CD14-positive monocyte (primary cell): ENCODE measurements at regions not wholly inside any gene's neighbourhood (a gene's known extent, or its start where the extent isn't known, plus 50 kb on each side); places are given as distances from the start of the nearest gene placed in this dataset.
A peak's percentile ranks its signal among the peaks of the same experiment; 100 is the strongest.
"Not testable (repeated sequence)": the region's sequence is repeated elsewhere in the genome, so short reads cannot be mapped to it uniquely, and the experiment has no call there.

Experiments used
- DNase-seq, 3 donors: peaks; one replicate each; pipeline ENCODE4 v3.0.0-alpha.2; 2011 to 2022
- H2AFZ ChIP-seq: 2 replicates; pipeline ENCODE4 v1.6.0; 2012; ENCODE audit warnings: mild to moderate bottlenecking, low read depth, low read length, inconsistent platforms; ENCODE audit not compliant: insufficient read depth, poor library complexity, severe bottlenecking
- H3K27ac ChIP-seq, 2 donors: 1 replicate in 1 of 2; 2 replicates in 1 of 2; pipeline ENCODE4 v1.5.1; 2012 to 2013; ENCODE audit warnings: low read length in 2 of 2, control low read depth in 1 of 2, inconsistent platforms in 1 of 2, low read depth in 1 of 2, mild to moderate bottlenecking in 1 of 2
- H3K27me3 ChIP-seq, 2 donors: one replicate each; pipeline versions ENCODE4 v1.6.0 to v1.6.1; 2011 to 2013; ENCODE audit warnings: low read length in 2 of 2; ENCODE audit not compliant: control insufficient read depth in 2 of 2, insufficient read depth in 2 of 2
- H3K36me3 ChIP-seq, 2 donors: replicated peaks in 1 of 2; 1 replicate in 1 of 2; 2 replicates in 1 of 2; pipeline versions ENCODE4 v1.5.1 to v1.6.1; 2012 to 2013; ENCODE audit warnings: low read length in 2 of 2, control low read depth in 1 of 2, inconsistent platforms in 1 of 2, mild to moderate bottlenecking in 1 of 2; ENCODE audit not compliant: insufficient read depth in 2 of 2, control insufficient read depth in 1 of 2
- H3K4me1 ChIP-seq, 2 donors: 1 replicate in 1 of 2; 2 replicates in 1 of 2; pipeline versions ENCODE4 v1.5.1 to v1.6.1; 2012 to 2013; ENCODE audit warnings: low read length in 2 of 2, control low read depth in 1 of 2, inconsistent platforms in 1 of 2, mild to moderate bottlenecking in 1 of 2, moderate library complexity in 1 of 2; ENCODE audit not compliant: insufficient read depth in 2 of 2, control insufficient read depth in 1 of 2
- H3K4me2 ChIP-seq: replicated peaks from 2 replicates; pipeline ENCODE3; 2012; ENCODE audit warnings: low read length, moderate library complexity, mild to moderate bottlenecking; ENCODE audit not compliant: poor library complexity, severe bottlenecking; ENCODE audit errors: extremely low read depth
- H3K4me3 ChIP-seq, 3 experiments: fragments of 200-600 bp in 1 of 3; sonication (generic) in 1 of 3; replicated peaks in 1 of 3; 1 replicate in 2 of 3; 2 replicates in 1 of 3; pipeline ENCODE4 v1.5.1; 2011 to 2013; ENCODE audit warnings: low read length in 3 of 3, mild to moderate bottlenecking in 3 of 3, control low read depth in 2 of 3, low read depth in 2 of 3, inconsistent platforms in 1 of 3, moderate library complexity in 1 of 3
- H3K79me2 ChIP-seq: 2 replicates; pipeline ENCODE4 v1.6.0; 2012; ENCODE audit warnings: mild to moderate bottlenecking, control low read depth, inconsistent platforms, low read length, moderate library complexity; ENCODE audit not compliant: insufficient read depth
- H3K9ac ChIP-seq: 2 replicates; pipeline ENCODE4 v1.6.0; 2017; ENCODE audit warnings: low read length, mild to moderate bottlenecking; ENCODE audit not compliant: insufficient read depth, poor library complexity, severe bottlenecking
- H3K9me3 ChIP-seq, 2 donors: replicated peaks in 1 of 2; 1 replicate in 1 of 2; 2 replicates in 1 of 2; pipeline versions ENCODE4 v1.5.1 to v1.6.1; 2012 to 2013; ENCODE audit warnings: low read length in 2 of 2, control low read depth in 1 of 2; ENCODE audit not compliant: control insufficient read depth in 1 of 2, insufficient read depth in 1 of 2
- H4K20me1 ChIP-seq: 2 replicates; pipeline ENCODE4 v1.6.0; 2012; ENCODE audit warnings: mild to moderate bottlenecking, low read length, control low read depth, moderate library complexity; ENCODE audit not compliant: insufficient read depth
- H3K27ac Mint-ChIP-seq, 7 donors: one replicate each; pipeline ENCODE4 v1.8.0; 2020; ENCODE audit warnings: mild to moderate bottlenecking in 7 of 7, mixed read lengths in 7 of 7, moderate library complexity in 6 of 7, inconsistent platforms in 2 of 7
- H3K27me3 Mint-ChIP-seq, 3 donors: one replicate each; pipeline ENCODE4 v1.8.0; 2021 to 2022; ENCODE audit warnings: low read depth in 3 of 3, mild to moderate bottlenecking in 3 of 3, mixed read lengths in 3 of 3, moderate library complexity in 3 of 3, inconsistent platforms in 1 of 3
- H3K36me3 Mint-ChIP-seq, 2 donors: one replicate each; pipeline ENCODE4 v1.8.0; 2020; ENCODE audit warnings: mixed read lengths in 2 of 2, inconsistent platforms in 1 of 2, mild to moderate bottlenecking in 1 of 2
- H3K4me1 Mint-ChIP-seq: one replicate; pipeline ENCODE4 v1.8.0; 2020; ENCODE audit warnings: mild to moderate bottlenecking, mixed read lengths
- H3K4me3 Mint-ChIP-seq, 2 donors: one replicate each; pipeline ENCODE4 v1.8.0; 2020; ENCODE audit warnings: mild to moderate bottlenecking in 2 of 2, mixed read lengths in 2 of 2, moderate library complexity in 1 of 2
- H3K9me3 Mint-ChIP-seq, 7 donors: one replicate each; pipeline ENCODE4 v1.8.0; 2020 to 2022; ENCODE audit warnings: mixed read lengths in 7 of 7, mild to moderate bottlenecking in 6 of 7, moderate library complexity in 6 of 7, inconsistent platforms in 2 of 7
- CTCF ChIP-seq: fragments of 200-600 bp; IDR thresholded peaks from one replicate; pipeline ENCODE4 v1.8.0; 2022; ENCODE audit warnings: antibody characterized with exemption, mild to moderate bottlenecking
- WGBS: methylation state at CpG from one replicate; pipeline ENCODE4 v1.1.5; 2013; ENCODE audit warnings: missing lambda C conversion rate; ENCODE audit not compliant: insufficient coverage; 5-methylcytosine and 5-hydroxymethylcytosine counted together
- intact Hi-C, 2 donors: fragments of 100-400 bp; cut with micrococcal nuclease; formaldehyde crosslinking; loops; one replicate each; pipeline versions ENCODE4 v1.15.0 to v1.15.1; 2023

- Histone ChIP-seq H3K4me3 (no peak overlapping the region), H3K4me1 (no peaks in the 10 kb centered on the region), H3K9me3 (peaks cover 0 to 5% of the 10 kb centered on the region in 2 donors), H3K36me3 (no peaks in the 10 kb centered on the region), H3K79me2 (no peaks in the 10 kb centered on the region), H3K4me2 (no peak overlapping the region), H3K27me3 (no peaks in the 10 kb centered on the region), H2AFZ (no peak overlapping the region), H4K20me1 (no peaks in the 10 kb centered on the region), H3K27ac (no peak overlapping the region), H3K9ac (no peak overlapping the region)
- no peak for DNase-seq
- intact Hi-C loops, result no loop called here
- no peak for TF ChIP-seq CTCF
- Mint-ChIP-seq H3K4me3 (no peak overlapping the region), H3K36me3 (no peaks in the 10 kb centered on the region), H3K27ac (no peak overlapping the region), H3K27me3 (peaks cover 0 to 2% (median 1%) of the 10 kb centered on the region in 3 donors), H3K9me3 (peaks cover 0 to 5% (median 2%) of the 10 kb centered on the region in 7 donors), H3K4me1 (no peaks in the 10 kb centered on the region)
- no CpG with 5 or more reads among the region's 2 CpGs for WGBS
Measured at GRCh38 chr2:139424101-139424500, 643.9 kb upstream of the NXPH2 start.

GRCh38 chr2:139411236-139411635 lies 631.0 kb upstream of the NXPH2 start:
- Histone ChIP-seq H2AFZ (no peak overlapping the region), H3K9me3 (peaks cover 5 to 20% of the 10 kb centered on the region in 2 donors), H3K9ac (no peak overlapping the region), H3K4me1 (no peaks in the 10 kb centered on the region), H3K4me3 (no peak overlapping the region), H3K27ac (no peak overlapping the region), H3K4me2 (no peak overlapping the region), H3K27me3 (no peaks in the 10 kb centered on the region), H3K36me3 (no peaks in the 10 kb centered on the region), H4K20me1 (no peaks in the 10 kb centered on the region), H3K79me2 (no peaks in the 10 kb centered on the region)
- Mint-ChIP-seq H3K27me3 (no peaks in the 10 kb centered on the region), H3K36me3 (no peaks in the 10 kb centered on the region), H3K9me3 (peaks cover 2 to 23% (median 9%) of the 10 kb centered on the region in 7 donors), H3K4me3 (peak overlapping the region in 1 of 2 donors; percentile 21), H3K27ac (no peak overlapping the region), H3K4me1 (no peaks in the 10 kb centered on the region)
- DNase-seq, result no peak
- WGBS, result 37% methylated on average over 6 of the region's 8 CpGs
- no peak for TF ChIP-seq CTCF
- intact Hi-C loops, result no loop called here

- H3K36me3 ChIP-seq, H3K36me3 Mint-ChIP-seq, H3K27me3 Mint-ChIP-seq, H3K27ac Mint-ChIP-seq, intact Hi-C loops, H3K4me1 ChIP-seq, H3K4me3 ChIP-seq, H3K27me3 ChIP-seq, H3K79me2 ChIP-seq, H2AFZ ChIP-seq, DNase-seq, H4K20me1 ChIP-seq, H3K4me1 Mint-ChIP-seq, H3K27ac ChIP-seq, H3K4me2 ChIP-seq, H3K9ac ChIP-seq: not testable (repeated sequence)
- peaks cover 2 to 26% (median 9%) of the 10 kb centered on the region in 7 donors for H3K9me3 Mint-ChIP-seq
- H3K4me3 Mint-ChIP-seq, result peak overlapping the region in 1 of 2 donors; percentile 21
- H3K9me3 ChIP-seq, result peaks cover 9 to 20% of the 10 kb centered on the region in 2 donors
- 57% methylated on average over 13 of the region's 15 CpGs for WGBS
Measured at GRCh38 chr2:139410833-139411174, 630.6 kb upstream of the NXPH2 start.
